ENCODE measurements at regions not wholly inside any gene's neighbourhood (a gene's known extent, or its start where the extent isn't known, plus 50 kb on each side); places are given as distances from the start of the nearest gene placed in this dataset.

DNA sequence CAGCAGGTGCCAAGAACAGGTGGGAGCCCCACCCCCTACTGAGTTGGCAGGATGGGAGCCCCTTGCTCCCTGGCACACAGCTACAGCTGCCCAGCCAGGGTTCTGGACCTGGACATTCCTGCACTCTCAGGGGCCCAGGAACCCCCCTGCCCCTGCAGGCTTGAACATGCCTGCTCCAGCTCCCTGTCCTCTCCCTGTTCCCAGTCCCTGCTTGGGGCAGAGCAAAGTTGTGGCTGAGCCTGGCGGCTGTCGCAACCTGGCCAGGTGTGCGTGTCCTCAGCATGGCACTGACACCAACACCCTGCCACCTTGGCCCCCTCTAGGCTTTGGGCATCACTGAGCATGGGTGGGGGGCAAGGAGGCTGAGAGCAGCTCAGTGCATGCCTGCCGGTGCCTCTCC is 491.2 kb upstream of the NOX3 start:
- WGBS, 4 donors, result 95 to 100% (median 97%) methylated on average over 1 to 4 of the region's 4 CpGs

DNA sequence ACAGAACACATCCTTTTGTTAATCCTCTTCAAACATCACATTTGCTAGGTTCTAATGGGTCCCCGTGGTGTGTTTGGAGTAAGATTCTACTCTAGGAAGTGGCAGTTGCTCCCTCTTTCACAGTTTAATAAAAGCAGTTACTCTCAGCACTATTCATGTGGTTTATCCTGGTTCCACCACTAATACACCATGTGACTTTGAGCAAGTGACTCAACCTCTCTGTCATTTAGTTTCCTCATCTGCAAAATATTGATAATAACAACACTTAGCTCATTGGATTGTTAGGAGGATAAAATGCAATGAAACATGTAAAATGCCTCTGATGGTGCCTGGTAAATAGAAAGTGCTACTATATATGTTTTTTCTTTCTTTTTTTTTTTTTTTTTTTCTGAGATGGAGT is 488.0 kb upstream of the NOX3 start:
- Histone ChIP-seq H3K4me1 (replicated peaks in 1 of 2) (no peaks in the 10 kb centered on the region), H3K27ac (no peak overlapping the region), H3K27me3 (no peaks in the 10 kb centered on the region), H3K9me3 (replicated peaks in 1 of 3) (no peaks in the 10 kb centered on the region), H3K4me3 (no peak overlapping the region), H3K36me3 (replicated peaks in 1 of 2) (no peaks in the 10 kb centered on the region)
- TF ChIP-seq CTCF (IDR thresholded peaks at IDR 0.05) (no peak), POLR2A (IDR thresholded peaks at IDR 0.05) (no peak)
- DNase-seq, result no peak
- intact Hi-C loops (cut with DNase I), result no loop called here
- WGBS, 4 donors, result 71 to 84% (median 78%) methylated on average over 1 of the region's 1 CpG

More for the DNA sequence above, 491.2 kb upstream of the NOX3 start:
- no peaks in the 10 kb centered on the region for H3K36me3 ChIP-seq (replicated peaks in 1 of 2)
- no peak overlapping the region for H3K27ac ChIP-seq
- TF ChIP-seq POLR2A (IDR thresholded peaks at IDR 0.05), result no peak
- no peak for TF ChIP-seq CTCF (IDR thresholded peaks at IDR 0.05)
- H3K4me3 ChIP-seq, result no peak overlapping the region
- no peak for DNase-seq
- intact Hi-C loops (cut with DNase I), result no loop called here
- H3K9me3 ChIP-seq (replicated peaks in 1 of 3), result no peaks in the 10 kb centered on the region
- H3K4me1 ChIP-seq (replicated peaks in 1 of 2), result no peaks in the 10 kb centered on the region
- H3K27me3 ChIP-seq, result no peaks in the 10 kb centered on the region

DNA sequence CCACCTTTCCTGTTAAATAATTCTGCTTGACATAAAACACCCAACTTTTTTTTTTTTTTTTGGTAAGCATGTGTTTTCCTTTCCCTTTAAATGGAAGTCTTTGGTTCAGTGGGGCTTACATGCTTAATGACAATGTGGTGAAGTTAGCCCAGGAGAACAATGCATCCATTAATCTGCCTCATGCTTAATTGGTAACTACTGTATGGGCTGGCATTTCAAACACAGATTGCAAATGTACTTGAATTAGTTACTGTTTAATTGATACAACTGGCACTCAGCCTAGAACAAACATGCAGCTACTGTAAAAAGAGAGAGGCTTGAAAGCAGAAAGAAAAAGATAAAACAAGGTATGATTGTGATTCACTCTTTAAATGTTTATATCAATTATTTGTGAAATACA is 483.6 kb upstream of the NOX3 start:
- H3K27ac ChIP-seq, result no peak overlapping the region
- no peaks in the 10 kb centered on the region for H3K9me3 ChIP-seq (replicated peaks in 1 of 3)
- intact Hi-C loops (cut with DNase I), result no loop called here
- DNase-seq, result no peak
- no peaks in the 10 kb centered on the region for H3K4me1 ChIP-seq (replicated peaks in 1 of 2)
- H3K4me3 ChIP-seq, result no peak overlapping the region
- no peaks in the 10 kb centered on the region for H3K36me3 ChIP-seq (replicated peaks in 1 of 2)
- H3K27me3 ChIP-seq, result no peaks in the 10 kb centered on the region
- TF ChIP-seq POLR2A (IDR thresholded peaks at IDR 0.05) (no peak), CTCF (IDR thresholded peaks at IDR 0.05) (no peak)

GRCh38 chr6:155936551-155936950 is 480.9 kb upstream of the NOX3 start:
- intact Hi-C loops (cut with DNase I), result no loop called here
- no peaks in the 10 kb centered on the region for H3K9me3 ChIP-seq (replicated peaks in 1 of 3)
- DNase-seq, result peak in 5 of 7 donors; percentile 5 to 72 (median 23)

More at GRCh38 chr6:155936551-155936950, 480.9 kb upstream of the NOX3 start:
- no peaks in the 10 kb centered on the region for H3K4me1 ChIP-seq (replicated peaks in 1 of 2)
- peak overlapping the region in 1 of 5 donors; percentile 22 for H3K27ac ChIP-seq
- no peak overlapping the region for H3K4me3 ChIP-seq
- no peaks in the 10 kb centered on the region for H3K36me3 ChIP-seq (replicated peaks in 1 of 2)
- TF ChIP-seq POLR2A (IDR thresholded peaks at IDR 0.05) (no peak), CTCF (IDR thresholded peaks at IDR 0.05) (no peak)
- 65 to 69% (median 67%) methylated on average over 5 of the region's 5 CpGs for WGBS, 4 donors
- no peaks in the 10 kb centered on the region for H3K27me3 ChIP-seq
